LNCaP clone FGC (cell line): ENCODE measurements at regions not wholly inside any gene's neighbourhood (a gene's known extent, or its start where the extent isn't known, plus 50 kb on each side); places are given as distances from the start of the nearest gene placed in this dataset.
"Not testable (repeated sequence)": the region's sequence is repeated elsewhere in the genome, so short reads cannot be mapped to it uniquely, and the experiment has no call there.

Experiments used
- DNase-seq: peaks from one replicate; pipeline ENCODE4 v3.0.0-alpha.2; 2011; ENCODE audit warnings: low read depth
- H3K4me3 ChIP-seq: 2 replicates; pipeline ENCODE4 v1.5.1; 2011; ENCODE audit warnings: mild to moderate bottlenecking, low read depth, low read length, control low read depth
- CTCF ChIP-seq: IDR thresholded peaks from 2 replicates; pipeline ENCODE4 v1.5.1; 2012; ENCODE audit warnings: mild to moderate bottlenecking; ENCODE audit not compliant: control insufficient read depth, insufficient read depth; ENCODE audit errors: extremely low read depth

GRCh38 chr1:83442412-83442811, 556.5 kb downstream of the TTLL7 start:
- not testable (repeated sequence) for H3K4me3 ChIP-seq, DNase-seq

GRCh38 chr1:83440586-83440985, 558.3 kb downstream of the TTLL7 start:
- not testable (repeated sequence) for H3K4me3 ChIP-seq
- DNase-seq = peak; percentile 59

- not testable (repeated sequence) for H3K4me3 ChIP-seq, DNase-seq
Observed at GRCh38 chr1:83440021-83440420, 558.9 kb downstream of the TTLL7 start.

- H3K4me3 ChIP-seq, DNase-seq: not testable (repeated sequence)
Observed at GRCh38 chr1:83438316-83438715, 560.6 kb downstream of the TTLL7 start.

- not testable (repeated sequence) for H3K4me3 ChIP-seq, DNase-seq
Observed at GRCh38 chr1:83435336-83435735, 563.6 kb downstream of the TTLL7 start.

- not testable (repeated sequence) for DNase-seq, H3K4me3 ChIP-seq
Observed at GRCh38 chr1:83427566-83427965, 571.4 kb downstream of the TTLL7 start.

- DNase-seq, H3K4me3 ChIP-seq: not testable (repeated sequence)
Observed at GRCh38 chr1:83423382-83423781, 575.5 kb downstream of the TTLL7 start.

GRCh38 chr1:83418558-83418957, 580.4 kb downstream of the TTLL7 start:
- no peak overlapping the region for H3K4me3 ChIP-seq
- DNase-seq = no peak
- TF ChIP-seq CTCF = no peak

- DNase-seq, H3K4me3 ChIP-seq: not testable (repeated sequence)
Observed at GRCh38 chr1:83413839-83414107, 585.2 kb downstream of the TTLL7 start.

- DNase-seq, H3K4me3 ChIP-seq: not testable (repeated sequence)
Observed at GRCh38 chr1:83410746-83411413, 588.1 kb downstream of the TTLL7 start.

- H3K4me3 ChIP-seq, DNase-seq: not testable (repeated sequence)
Observed at GRCh38 chr1:83406693-83407371, 592.1 kb downstream of the TTLL7 start.

GRCh38 chr1:83405789-83406188, 593.1 kb downstream of the TTLL7 start:
- DNase-seq = not testable (repeated sequence)

GRCh38 chr1:83403500-83403899, 595.4 kb downstream of the TTLL7 start:
- not testable (repeated sequence) for H3K4me3 ChIP-seq, DNase-seq

More at GRCh38 chr1:83405789-83406188, 593.1 kb downstream of the TTLL7 start:
- not testable (repeated sequence) for H3K4me3 ChIP-seq

GRCh38 chr1:83401146-83401545, 597.8 kb downstream of the TTLL7 start:
- DNase-seq = not testable (repeated sequence)

GRCh38 chr1:83400173-83400572, 598.8 kb downstream of the TTLL7 start:
- not testable (repeated sequence) for DNase-seq, H3K4me3 ChIP-seq

More at GRCh38 chr1:83401146-83401545, 597.8 kb downstream of the TTLL7 start:
- H3K4me3 ChIP-seq = not testable (repeated sequence)

GRCh38 chr1:83398125-83398524, 600.8 kb downstream of the TTLL7 start:
- not testable (repeated sequence) for DNase-seq, H3K4me3 ChIP-seq

- not testable (repeated sequence) for DNase-seq, H3K4me3 ChIP-seq
Observed at GRCh38 chr1:83395130-83395529, 603.8 kb downstream of the TTLL7 start.

- H3K4me3 ChIP-seq, DNase-seq: not testable (repeated sequence)
Observed at GRCh38 chr1:83386946-83387345, 612.0 kb downstream of the TTLL7 start.

- not testable (repeated sequence) for H3K4me3 ChIP-seq, DNase-seq
Observed at GRCh38 chr1:83383107-83383506, 615.8 kb downstream of the TTLL7 start.
